ENCODE measurements at regions not wholly inside any gene's neighbourhood (a gene's known extent, or its start where the extent isn't known, plus 50 kb on each side); places are given as distances from the start of the nearest gene placed in this dataset.
"Not testable (repeated sequence)": the region's sequence is repeated elsewhere in the genome, so short reads cannot be mapped to it uniquely, and the experiment has no call there.

DNA sequence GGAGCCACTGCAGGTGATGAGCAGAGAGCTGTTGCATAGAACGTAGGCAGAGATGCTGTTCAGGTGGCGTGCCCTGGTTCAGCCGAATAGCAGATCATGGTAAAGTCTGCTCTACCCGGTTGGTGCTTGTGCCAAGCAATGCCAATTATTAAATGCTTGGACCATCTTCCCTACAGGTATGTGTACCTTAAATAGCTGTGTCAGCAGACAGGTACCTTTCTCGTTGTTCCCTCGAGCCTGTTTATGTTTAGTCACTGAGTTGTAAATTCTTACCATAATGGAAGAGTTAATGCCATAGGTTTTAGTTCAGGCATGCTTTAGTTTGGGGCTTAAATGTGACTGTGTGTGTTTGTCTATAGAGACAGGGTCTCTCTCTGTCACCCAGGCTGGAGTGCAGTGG lies 112.5 kb upstream of the CPM start:
- no peak overlapping the region for H3K27ac Mint-ChIP-seq (ENCODE audit: unreplicated experiment)
- H3K27me3 Mint-ChIP-seq (ENCODE audit: low read depth) = no peaks in the 10 kb centered on the region
- peaks cover 4% of the 10 kb centered on the region for H3K9me3 Mint-ChIP-seq (ENCODE audit: low read depth)
- DNase-seq (ENCODE audit: low spot score) = no peak
- TF ChIP-seq, protein P1, sequence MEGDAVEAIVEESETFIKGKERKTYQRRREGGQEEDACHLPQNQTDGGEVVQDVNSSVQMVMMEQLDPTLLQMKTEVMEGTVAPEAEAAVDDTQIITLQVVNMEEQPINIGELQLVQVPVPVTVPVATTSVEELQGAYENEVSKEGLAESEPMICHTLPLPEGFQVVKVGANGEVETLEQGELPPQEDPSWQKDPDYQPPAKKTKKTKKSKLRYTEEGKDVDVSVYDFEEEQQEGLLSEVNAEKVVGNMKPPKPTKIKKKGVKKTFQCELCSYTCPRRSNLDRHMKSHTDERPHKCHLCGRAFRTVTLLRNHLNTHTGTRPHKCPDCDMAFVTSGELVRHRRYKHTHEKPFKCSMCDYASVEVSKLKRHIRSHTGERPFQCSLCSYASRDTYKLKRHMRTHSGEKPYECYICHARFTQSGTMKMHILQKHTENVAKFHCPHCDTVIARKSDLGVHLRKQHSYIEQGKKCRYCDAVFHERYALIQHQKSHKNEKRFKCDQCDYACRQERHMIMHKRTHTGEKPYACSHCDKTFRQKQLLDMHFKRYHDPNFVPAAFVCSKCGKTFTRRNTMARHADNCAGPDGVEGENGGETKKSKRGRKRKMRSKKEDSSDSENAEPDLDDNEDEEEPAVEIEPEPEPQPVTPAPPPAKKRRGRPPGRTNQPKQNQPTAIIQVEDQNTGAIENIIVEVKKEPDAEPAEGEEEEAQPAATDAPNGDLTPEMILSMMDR (IDR thresholded peaks at IDR 0.05) = no peak
- no peak overlapping the region for H3K4me3 Mint-ChIP-seq (ENCODE audit: unreplicated experiment)
- H3K36me3 Mint-ChIP-seq (ENCODE audit: low read depth) = no peaks in the 10 kb centered on the region
- no peaks in the 10 kb centered on the region for H3K4me1 Mint-ChIP-seq (ENCODE audit: low read depth)

- no peak for DNase-seq (ENCODE audit: low spot score)
- Mint-ChIP-seq H3K27me3 (ENCODE audit: low read depth) (no peaks in the 10 kb centered on the region), H3K9me3 (ENCODE audit: low read depth) (peaks cover 12% of the 10 kb centered on the region), H3K36me3 (ENCODE audit: low read depth) (no peaks in the 10 kb centered on the region), H3K27ac (ENCODE audit: unreplicated experiment) (no peak overlapping the region), H3K4me3 (ENCODE audit: unreplicated experiment) (no peak overlapping the region), H3K4me1 (ENCODE audit: low read depth) (peaks cover under 1% of the 10 kb centered on the region)
- TF ChIP-seq, protein P1 (IDR thresholded peaks at IDR 0.05) = no peak
These were observed 113.4 kb upstream of the CPM start for GRCh38 chr12:69046363-69046762.

DNA sequence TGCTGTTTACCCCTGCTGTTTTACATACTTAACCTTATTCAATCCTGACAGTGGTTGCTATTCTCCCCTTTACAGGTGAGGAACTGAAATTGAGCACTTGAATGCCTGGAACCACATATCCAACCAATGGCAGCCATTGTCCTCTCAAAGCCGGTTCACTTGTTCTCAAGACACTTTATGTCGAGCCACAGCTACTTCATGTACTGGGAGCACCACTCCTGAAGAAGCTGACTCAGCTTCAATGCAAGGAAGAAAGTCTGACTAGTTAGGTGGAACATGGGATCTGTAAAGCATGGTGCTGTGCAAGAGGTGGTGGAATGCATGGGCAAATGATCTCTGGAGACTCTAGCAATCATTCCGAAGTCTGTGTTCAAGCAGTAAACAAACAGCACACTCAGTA lies 113.9 kb upstream of the CPM start:
- no peak for DNase-seq (ENCODE audit: low spot score)
- Mint-ChIP-seq H3K4me1 (ENCODE audit: low read depth) (peaks cover 4% of the 10 kb centered on the region), H3K36me3 (ENCODE audit: low read depth) (no peaks in the 10 kb centered on the region), H3K27me3 (ENCODE audit: low read depth) (no peaks in the 10 kb centered on the region), H3K4me3 (ENCODE audit: unreplicated experiment) (no peak overlapping the region), H3K27ac (ENCODE audit: unreplicated experiment) (no peak overlapping the region), H3K9me3 (ENCODE audit: low read depth) (peaks cover 14% of the 10 kb centered on the region)
- TF ChIP-seq, protein P1 (IDR thresholded peaks at IDR 0.05) = no peak

DNA sequence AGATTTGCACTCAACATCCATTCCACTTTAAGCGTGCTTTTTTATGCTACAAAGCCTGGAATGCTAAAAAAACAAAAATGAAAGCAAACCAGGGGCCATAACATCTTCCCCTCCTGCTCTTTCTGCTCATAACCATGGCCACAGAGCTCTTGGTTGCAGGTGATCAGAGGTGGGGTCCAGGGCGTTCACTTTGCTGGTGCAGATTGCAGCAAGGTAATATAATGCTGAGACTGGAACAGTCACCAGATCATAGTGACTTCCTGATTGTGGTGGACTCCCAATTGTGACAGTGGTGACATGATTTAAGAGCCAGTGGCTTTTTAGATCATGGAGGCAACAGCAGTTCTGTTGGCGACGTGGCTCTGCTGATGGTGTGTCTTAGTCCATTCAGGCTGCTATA lies 115.0 kb upstream of the CPM start:
- TF ChIP-seq, protein P1 (IDR thresholded peaks at IDR 0.05) = no peak
- DNase-seq (ENCODE audit: low spot score) = no peak
- Mint-ChIP-seq H3K9me3 (ENCODE audit: low read depth) (peaks cover 14% of the 10 kb centered on the region), H3K27ac (ENCODE audit: unreplicated experiment) (no peak overlapping the region), H3K27me3 (ENCODE audit: low read depth) (no peaks in the 10 kb centered on the region), H3K36me3 (ENCODE audit: low read depth) (no peaks in the 10 kb centered on the region), H3K4me1 (ENCODE audit: low read depth) (peaks cover 12% of the 10 kb centered on the region), H3K4me3 (ENCODE audit: unreplicated experiment) (no peak overlapping the region)

DNA sequence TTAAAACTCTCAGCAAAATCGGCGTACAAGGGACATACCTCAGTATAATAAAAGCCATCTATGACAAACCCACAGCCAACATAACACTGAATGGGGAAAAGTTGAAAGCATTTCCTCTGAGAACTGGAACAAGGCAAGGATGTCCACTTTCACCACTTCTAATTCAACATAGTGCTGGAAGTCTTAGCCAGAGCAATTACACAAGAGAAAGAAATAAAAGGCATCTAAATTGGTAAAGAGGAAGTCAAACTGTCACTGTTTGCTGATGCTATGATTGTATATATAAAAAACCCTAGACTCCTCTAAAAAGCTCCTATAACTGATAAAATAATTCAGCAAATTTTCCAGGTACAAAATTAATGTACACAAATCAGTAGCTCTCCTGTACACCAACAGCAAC lies 116.9 kb upstream of the CPM start:
- not testable (repeated sequence) for DNase-seq (ENCODE audit: low spot score); H3K4me3 Mint-ChIP-seq (ENCODE audit: unreplicated experiment); H3K36me3 Mint-ChIP-seq (ENCODE audit: low read depth); H3K27me3 Mint-ChIP-seq (ENCODE audit: low read depth); H3K27ac Mint-ChIP-seq (ENCODE audit: unreplicated experiment)
- Mint-ChIP-seq H3K9me3 (ENCODE audit: low read depth) (peaks cover 14% of the 10 kb centered on the region), H3K4me1 (ENCODE audit: low read depth) (peaks cover 23% of the 10 kb centered on the region)

GRCh38 chr12:69052613-69053408 lies 119.8 kb upstream of the CPM start:
- DNase-seq (ENCODE audit: low spot score) = no peak
- TF ChIP-seq, protein P1 (IDR thresholded peaks at IDR 0.05) = peak; percentile 50
- no peak overlapping the region for H3K4me3 Mint-ChIP-seq (ENCODE audit: unreplicated experiment)
- no peaks in the 10 kb centered on the region for H3K36me3 Mint-ChIP-seq (ENCODE audit: low read depth)
- H3K27me3 Mint-ChIP-seq (ENCODE audit: low read depth) = no peaks in the 10 kb centered on the region
- H3K9me3 Mint-ChIP-seq (ENCODE audit: low read depth) = peaks cover 14% of the 10 kb centered on the region
- H3K27ac Mint-ChIP-seq (ENCODE audit: unreplicated experiment) = peak overlapping the region; percentile 76
- peaks cover 32% of the 10 kb centered on the region for H3K4me1 Mint-ChIP-seq (ENCODE audit: low read depth)
